ENCODE measurements at regions not wholly inside any gene's neighbourhood (a gene's known extent, or its start where the extent isn't known, plus 50 kb on each side); places are given as distances from the start of the nearest gene placed in this dataset.

DNA sequence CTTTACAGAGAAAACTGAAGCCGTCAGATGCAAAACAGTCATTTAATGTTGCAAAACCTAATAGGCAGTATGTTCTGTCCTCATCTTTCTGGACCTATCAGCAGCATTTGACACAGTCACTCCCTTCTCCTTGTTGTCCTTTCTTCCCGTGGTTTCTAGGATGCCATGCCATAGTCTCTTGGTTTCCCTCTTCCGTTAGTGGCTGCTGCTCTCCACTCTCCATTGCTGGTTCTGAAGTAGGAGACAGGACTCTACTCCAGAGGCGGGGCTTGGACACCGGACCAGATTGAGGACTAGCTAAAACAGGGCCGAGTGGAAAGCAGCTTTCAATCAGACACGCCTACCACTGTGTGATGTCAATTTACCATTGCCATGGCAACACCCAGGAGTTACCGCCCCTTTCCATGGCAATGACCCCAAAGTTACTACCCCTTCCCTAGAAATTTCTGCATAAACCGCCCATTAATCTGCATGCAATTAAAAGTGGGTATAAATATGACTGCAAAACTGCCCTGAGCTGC is 88.8 kb upstream of the CCDC160 start (continued):
- no peak for TF ChIP-seq OVOL2 (CRISPR knock-in tag; IDR thresholded peaks at IDR 0.05; ENCODE audit: borderline replicate concordance)
- TF ChIP-seq, protein P1, sequence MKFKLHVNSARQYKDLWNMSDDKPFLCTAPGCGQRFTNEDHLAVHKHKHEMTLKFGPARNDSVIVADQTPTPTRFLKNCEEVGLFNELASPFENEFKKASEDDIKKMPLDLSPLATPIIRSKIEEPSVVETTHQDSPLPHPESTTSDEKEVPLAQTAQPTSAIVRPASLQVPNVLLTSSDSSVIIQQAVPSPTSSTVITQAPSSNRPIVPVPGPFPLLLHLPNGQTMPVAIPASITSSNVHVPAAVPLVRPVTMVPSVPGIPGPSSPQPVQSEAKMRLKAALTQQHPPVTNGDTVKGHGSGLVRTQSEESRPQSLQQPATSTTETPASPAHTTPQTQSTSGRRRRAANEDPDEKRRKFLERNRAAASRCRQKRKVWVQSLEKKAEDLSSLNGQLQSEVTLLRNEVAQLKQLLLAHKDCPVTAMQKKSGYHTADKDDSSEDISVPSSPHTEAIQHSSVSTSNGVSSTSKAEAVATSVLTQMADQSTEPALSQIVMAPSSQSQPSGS (CRISPR knock-in tag; IDR thresholded peaks at IDR 0.05; ENCODE audit: borderline replicate concordance, low read depth): no peak
- TF ChIP-seq NR3C1 (CRISPR knock-in tag; conservative IDR thresholded peaks at IDR 0.05; ENCODE audit: low read depth): no peak

DNA sequence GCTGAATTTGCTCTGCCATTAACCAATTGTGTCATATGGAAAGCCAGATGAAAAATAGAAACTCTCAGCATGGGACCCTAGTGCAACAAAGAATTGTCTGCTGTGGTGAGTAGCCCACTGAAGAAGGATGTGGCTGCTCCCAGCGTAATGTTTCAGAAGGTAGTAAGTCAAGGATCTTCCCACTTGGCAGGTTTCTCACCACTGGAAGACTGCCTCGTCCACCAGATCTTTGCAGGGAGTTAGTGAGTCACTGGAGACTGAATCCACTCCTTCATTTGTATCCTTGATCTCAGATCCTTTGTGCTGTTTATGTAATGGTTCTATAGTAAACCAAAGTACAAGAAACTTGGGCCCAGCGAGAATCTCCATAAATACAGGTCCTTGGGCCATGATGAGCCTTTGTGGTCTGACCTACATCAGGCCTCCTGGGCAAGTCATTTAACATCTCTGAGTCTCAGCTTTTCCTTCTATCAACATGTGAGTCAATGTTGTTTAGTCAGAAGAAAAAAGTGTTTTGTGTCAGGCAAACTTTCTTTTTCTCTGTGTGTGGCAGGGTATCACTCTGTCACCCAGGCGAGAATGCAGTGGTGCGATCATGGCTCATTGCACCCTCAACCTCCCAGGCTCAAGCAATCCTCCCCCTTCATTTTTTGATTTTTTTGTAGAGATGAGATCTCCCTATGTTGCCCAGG is 78.0 kb upstream of the CCDC160 start:
- H3K27me3 Mint-ChIP-seq (ENCODE audit: low read depth): no peaks in the 10 kb centered on the region; the same call in 1 of the 2 replicates
- TF ChIP-seq TEAD1 (CRISPR knock-in tag; IDR thresholded peaks at IDR 0.05) (no peak), CBFB (CRISPR knock-in tag; IDR thresholded peaks at IDR 0.05; ENCODE audit: low read depth) (no peak), ZNF232 (CRISPR knock-in tag; IDR thresholded peaks at IDR 0.05) (no peak), PRRX2 (CRISPR knock-in tag; IDR thresholded peaks at IDR 0.05) (no peak), NR3C1 (CRISPR knock-in tag; conservative IDR thresholded peaks at IDR 0.05; ENCODE audit: low read depth) (no peak), TP53 (CRISPR knock-in tag; IDR thresholded peaks at IDR 0.05) (no peak), ZBTB21 (CRISPR knock-in tag; IDR thresholded peaks at IDR 0.05; ENCODE audit: borderline replicate concordance) (no peak), IRF1 (CRISPR knock-in tag; IDR thresholded peaks at IDR 0.05) (no peak), EMX1 (CRISPR knock-in tag; IDR thresholded peaks at IDR 0.05) (no peak), ELF4 (CRISPR knock-in tag; IDR thresholded peaks at IDR 0.05; ENCODE audit: low read depth) (no peak)
- TF ChIP-seq, protein P2, sequence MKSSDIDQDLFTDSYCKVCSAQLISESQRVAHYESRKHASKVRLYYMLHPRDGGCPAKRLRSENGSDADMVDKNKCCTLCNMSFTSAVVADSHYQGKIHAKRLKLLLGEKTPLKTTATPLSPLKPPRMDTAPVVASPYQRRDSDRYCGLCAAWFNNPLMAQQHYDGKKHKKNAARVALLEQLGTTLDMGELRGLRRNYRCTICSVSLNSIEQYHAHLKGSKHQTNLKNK (CRISPR knock-in tag; IDR thresholded peaks at IDR 0.05): no peak
- TF ChIP-seq, protein P3, sequence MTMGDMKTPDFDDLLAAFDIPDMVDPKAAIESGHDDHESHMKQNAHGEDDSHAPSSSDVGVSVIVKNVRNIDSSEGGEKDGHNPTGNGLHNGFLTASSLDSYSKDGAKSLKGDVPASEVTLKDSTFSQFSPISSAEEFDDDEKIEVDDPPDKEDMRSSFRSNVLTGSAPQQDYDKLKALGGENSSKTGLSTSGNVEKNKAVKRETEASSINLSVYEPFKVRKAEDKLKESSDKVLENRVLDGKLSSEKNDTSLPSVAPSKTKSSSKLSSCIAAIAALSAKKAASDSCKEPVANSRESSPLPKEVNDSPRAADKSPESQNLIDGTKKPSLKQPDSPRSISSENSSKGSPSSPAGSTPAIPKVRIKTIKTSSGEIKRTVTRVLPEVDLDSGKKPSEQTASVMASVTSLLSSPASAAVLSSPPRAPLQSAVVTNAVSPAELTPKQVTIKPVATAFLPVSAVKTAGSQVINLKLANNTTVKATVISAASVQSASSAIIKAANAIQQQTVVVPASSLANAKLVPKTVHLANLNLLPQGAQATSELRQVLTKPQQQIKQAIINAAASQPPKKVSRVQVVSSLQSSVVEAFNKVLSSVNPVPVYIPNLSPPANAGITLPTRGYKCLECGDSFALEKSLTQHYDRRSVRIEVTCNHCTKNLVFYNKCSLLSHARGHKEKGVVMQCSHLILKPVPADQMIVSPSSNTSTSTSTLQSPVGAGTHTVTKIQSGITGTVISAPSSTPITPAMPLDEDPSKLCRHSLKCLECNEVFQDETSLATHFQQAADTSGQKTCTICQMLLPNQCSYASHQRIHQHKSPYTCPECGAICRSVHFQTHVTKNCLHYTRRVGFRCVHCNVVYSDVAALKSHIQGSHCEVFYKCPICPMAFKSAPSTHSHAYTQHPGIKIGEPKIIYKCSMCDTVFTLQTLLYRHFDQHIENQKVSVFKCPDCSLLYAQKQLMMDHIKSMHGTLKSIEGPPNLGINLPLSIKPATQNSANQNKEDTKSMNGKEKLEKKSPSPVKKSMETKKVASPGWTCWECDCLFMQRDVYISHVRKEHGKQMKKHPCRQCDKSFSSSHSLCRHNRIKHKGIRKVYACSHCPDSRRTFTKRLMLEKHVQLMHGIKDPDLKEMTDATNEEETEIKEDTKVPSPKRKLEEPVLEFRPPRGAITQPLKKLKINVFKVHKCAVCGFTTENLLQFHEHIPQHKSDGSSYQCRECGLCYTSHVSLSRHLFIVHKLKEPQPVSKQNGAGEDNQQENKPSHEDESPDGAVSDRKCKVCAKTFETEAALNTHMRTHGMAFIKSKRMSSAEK (CRISPR knock-in tag; IDR thresholded peaks at IDR 0.05; ENCODE audit: borderline replicate concordance): no peak
- H3K4me1 Mint-ChIP-seq: no peaks in the 10 kb centered on the region
- CTCF ChIA-PET: no interaction called here
- no peak for ATAC-seq
- no peaks in the 10 kb centered on the region for H3K36me3 Mint-ChIP-seq
- H3K27ac Mint-ChIP-seq: no peak overlapping the region
- no peaks in the 10 kb centered on the region for H3K9me3 Mint-ChIP-seq
- H3K4me3 Mint-ChIP-seq: no peak overlapping the region
- DNase-seq (ENCODE audit: low spot score): no peak
- POLR2A ChIA-PET: no interaction called here

GRCh38 chrX:134161162-134161561 is 75.8 kb upstream of the CCDC160 start:
- DNase-seq (ENCODE audit: low spot score) (no peak), ATAC-seq (no peak)
- H3K27me3 Mint-ChIP-seq (ENCODE audit: low read depth): no peaks in the 10 kb centered on the region; the same call in 1 of the 2 replicates
- H3K4me1 Mint-ChIP-seq: peaks cover 8% of the 10 kb centered on the region
- H3K36me3 Mint-ChIP-seq: no peaks in the 10 kb centered on the region
- POLR2A ChIA-PET: no interaction called here
- H3K9me3 Mint-ChIP-seq: no peaks in the 10 kb centered on the region
- no peak overlapping the region for H3K4me3 Mint-ChIP-seq
- CTCF ChIA-PET: no interaction called here
- no peak overlapping the region for H3K27ac Mint-ChIP-seq
- no peak for TF ChIP-seq GABPB1 (CRISPR knock-in tag; IDR thresholded peaks at IDR 0.05)

All from WTC11 (cell line).